SK-MEL-5 (cell line): ENCODE measurements at regions not wholly inside any gene's neighbourhood (a gene's known extent, or its start where the extent isn't known, plus 50 kb on each side); places are given as distances from the start of the nearest gene placed in this dataset.

ENCODE experiments used
- DNase-seq: peaks from one replicate; pipeline ENCODE4 v3.0.0-alpha.2; 2016; ENCODE audit warnings: low read depth, low spot score
- in situ Hi-C: cut with HindIII; loops from 2 replicates; pipeline ENCODE4 v1.10.0; 2016; ENCODE audit warnings: low sequenced_read_pairs, high pct_unique_total_duplicates, low pct_unique_long_range_greater_than_20kb

DNA sequence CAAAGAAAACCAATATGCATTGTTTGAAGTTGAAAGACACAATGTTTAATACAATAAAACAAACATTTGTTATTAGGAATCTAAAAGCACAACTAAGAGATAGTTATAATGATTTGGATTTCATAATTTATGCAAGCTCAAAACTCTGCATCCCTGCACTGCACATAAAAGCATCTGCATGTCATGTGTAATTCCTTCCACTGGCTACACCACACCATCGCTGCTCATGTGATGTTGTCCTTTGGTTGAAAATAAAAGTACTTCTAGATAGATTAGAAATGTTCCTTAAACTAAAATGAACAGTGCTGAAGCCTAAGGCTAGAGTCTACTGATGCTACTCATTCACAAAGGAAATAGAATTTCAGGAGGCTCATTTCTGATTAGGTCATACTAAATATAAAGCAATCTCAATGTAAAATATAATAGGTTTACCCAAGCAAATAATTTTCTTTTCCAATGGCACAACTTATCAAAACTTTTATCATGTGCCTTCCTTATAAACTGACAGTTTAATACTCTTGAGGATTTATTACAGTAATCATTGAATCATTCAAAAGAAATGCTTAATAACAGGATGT, 130.8 kb upstream of the DKK2 start:
- no peak for DNase-seq
- in situ Hi-C loops = no loop called here

GRCh38 chr4:107166181-107166580, 130.1 kb upstream of the DKK2 start:
- in situ Hi-C loops = no loop called here

GRCh38 chr4:107164962-107165475, 128.9 kb upstream of the DKK2 start:
- no peak for DNase-seq
- in situ Hi-C loops = no loop called here

More at GRCh38 chr4:107166181-107166580, 130.1 kb upstream of the DKK2 start:
- no peak for DNase-seq

DNA sequence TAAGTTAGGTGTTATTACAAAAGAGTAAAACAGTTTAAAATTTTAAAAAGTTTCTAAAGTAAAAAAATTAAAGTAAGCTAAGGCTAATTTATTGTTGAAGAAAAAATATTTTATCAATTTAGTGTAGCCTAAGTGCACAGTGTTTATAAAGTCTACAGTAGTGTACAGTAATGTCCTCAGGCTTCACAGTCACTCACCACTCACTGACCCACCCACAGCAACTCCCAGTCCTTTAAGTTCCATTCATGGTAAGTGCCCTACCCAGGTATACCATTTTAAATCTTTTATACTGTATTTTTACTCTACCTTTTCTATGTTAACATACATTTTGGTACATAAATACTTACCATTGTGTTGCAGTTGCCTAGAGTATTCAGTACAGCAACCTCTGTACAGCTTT, 120.3 kb upstream of the DKK2 start:
- DNase-seq = no peak
- in situ Hi-C loops = no loop called here

DNA sequence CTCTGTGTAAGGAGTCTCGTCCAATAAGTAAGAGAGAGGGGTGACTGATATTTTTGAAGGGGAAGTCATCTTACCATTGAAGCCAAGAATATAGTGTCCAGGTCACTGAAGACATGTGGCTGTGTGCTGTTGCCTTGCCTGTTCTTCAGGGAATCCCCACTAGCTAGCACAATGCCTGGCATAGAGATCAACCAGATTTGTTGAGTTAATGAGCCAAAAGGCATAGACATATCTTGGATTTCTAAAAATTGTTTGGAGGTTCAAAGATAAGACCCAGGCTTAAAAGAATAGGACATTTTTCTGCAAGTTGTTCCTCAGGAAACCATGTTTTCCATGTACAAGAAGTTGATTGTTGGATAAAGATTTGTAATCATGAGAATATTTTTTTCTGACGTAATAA, 119.3 kb upstream of the DKK2 start:
- DNase-seq = peak; percentile 77
- in situ Hi-C loops = no loop called here

GRCh38 chr4:107153956-107154355, 117.8 kb upstream of the DKK2 start:
- in situ Hi-C loops = no loop called here
- DNase-seq = peak; percentile 33

- in situ Hi-C loops = no loop called here
- peak; percentile 57 for DNase-seq
These were observed 117.1 kb upstream of the DKK2 start for GRCh38 chr4:107153228-107153627.

- no peak for DNase-seq
- in situ Hi-C loops = no loop called here
These were observed 115.1 kb upstream of the DKK2 start for GRCh38 chr4:107151173-107151572.

DNA sequence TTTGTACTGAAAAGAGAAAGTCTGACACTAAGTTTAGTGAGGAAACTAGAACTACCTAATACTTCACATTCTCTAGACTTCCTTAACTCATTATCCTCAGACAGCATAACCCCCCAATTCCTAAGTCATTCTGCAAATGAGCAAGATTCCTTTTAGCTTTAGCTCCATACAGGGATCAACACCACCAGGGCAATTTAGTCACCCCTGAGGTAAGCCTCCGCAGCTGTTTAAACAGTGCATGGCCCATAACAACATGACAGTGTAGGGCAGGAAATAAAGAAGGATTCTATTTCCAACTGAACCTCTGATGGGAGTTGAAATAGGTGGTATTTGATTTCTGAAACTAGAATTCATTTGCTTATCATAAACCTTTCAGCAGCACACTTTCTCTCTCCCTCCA, 112.8 kb upstream of the DKK2 start:
- no peak for DNase-seq
- in situ Hi-C loops = no loop called here

- peak; percentile 32 for DNase-seq
- in situ Hi-C loops = no loop called here
These were observed 111.8 kb upstream of the DKK2 start for GRCh38 chr4:107147873-107148272.

- no peak for DNase-seq
- in situ Hi-C loops = no loop called here
These were observed 102.3 kb upstream of the DKK2 start for GRCh38 chr4:107138433-107138832.

GRCh38 chr4:107133965-107134653, 98.0 kb upstream of the DKK2 start:
- in situ Hi-C loops = no loop called here
- DNase-seq = no peak

DNA sequence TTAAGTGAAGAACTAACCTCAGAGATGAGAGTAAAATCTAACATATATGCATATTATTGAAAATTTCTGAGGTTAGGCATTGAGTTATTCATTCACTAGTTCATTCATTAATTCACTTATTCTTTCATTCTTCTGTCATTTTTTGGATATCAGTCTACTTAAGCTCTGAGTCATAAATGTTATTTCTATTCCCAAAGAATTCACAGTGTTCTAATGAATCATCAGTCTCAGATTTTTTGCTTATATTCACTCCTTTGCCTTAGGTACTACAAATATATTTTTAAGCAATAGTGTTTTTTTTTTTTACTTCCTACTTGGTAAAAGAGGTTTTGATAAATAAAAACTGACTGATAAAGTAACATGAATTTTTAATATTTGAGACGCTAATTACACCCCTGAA, 95.2 kb upstream of the DKK2 start:
- no peak for DNase-seq
- in situ Hi-C loops = no loop called here

DNA sequence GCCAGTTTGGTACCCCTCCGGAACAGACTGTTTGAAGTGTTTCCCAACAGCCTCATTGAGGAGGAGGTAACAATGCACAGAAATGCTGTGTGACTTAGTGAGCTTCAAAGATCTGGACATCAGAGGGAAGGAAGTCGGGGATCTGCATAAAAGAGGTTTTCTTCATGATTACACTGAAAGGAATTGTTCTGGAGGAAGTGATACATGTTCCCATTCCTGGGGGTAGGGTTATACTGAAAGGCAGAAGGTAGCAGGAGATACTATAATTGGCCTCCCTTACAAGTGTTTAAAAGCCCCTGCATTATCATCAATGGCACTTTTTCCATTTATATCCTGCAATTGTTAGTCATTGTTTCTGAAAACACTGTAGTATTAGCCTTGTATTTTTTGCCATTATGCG, 94.0 kb upstream of the DKK2 start:
- in situ Hi-C loops = no loop called here
- no peak for DNase-seq

DNA sequence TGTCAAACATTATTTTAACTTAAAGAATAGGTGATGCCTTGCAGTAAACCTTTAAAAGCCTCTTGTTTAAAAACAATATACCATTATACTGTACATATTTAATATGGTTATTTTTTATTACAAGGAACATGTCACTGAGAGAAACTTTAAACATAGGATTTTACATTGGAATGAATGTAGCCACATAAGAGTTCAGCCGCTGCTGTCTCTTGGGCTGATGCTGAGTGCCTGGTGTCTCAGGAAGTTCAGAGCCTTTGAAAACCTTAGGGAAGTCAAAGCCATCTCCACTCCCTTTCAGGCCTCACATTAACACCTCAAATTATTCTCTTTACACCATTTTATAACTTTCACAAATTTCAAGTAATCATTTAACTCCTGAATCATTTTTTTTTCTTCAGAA, 93.5 kb upstream of the DKK2 start:
- no peak for DNase-seq
- in situ Hi-C loops = no loop called here

GRCh38 chr4:107129076-107129475, 93.0 kb upstream of the DKK2 start:
- no peak for DNase-seq
- in situ Hi-C loops = no loop called here

- in situ Hi-C loops = no loop called here
- no peak for DNase-seq
These were observed 92.0 kb upstream of the DKK2 start for GRCh38 chr4:107128116-107128515.

- in situ Hi-C loops = no loop called here
- no peak for DNase-seq
These were observed 89.4 kb upstream of the DKK2 start for GRCh38 chr4:107125496-107125895.

DNA sequence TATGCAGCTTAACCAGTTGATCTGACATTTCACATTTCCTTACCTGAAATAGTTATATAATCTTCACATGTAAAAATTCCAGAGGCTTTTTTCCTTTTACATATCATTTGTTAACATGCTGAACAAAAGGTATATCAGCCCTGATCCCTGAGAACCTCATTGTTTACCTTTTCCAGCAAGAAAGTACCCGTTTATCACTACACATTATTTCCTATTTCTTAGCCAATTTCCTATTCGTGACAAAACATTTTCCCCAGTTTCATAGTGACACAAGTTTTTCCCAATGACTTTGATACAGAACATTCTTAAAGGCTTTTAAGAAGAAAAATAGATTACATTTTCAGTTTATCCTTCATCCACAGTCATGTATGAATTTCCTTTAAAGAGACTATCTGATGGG, 86.6 kb upstream of the DKK2 start:
- in situ Hi-C loops = no loop called here
- no peak for DNase-seq
